OCI-LY7 (cell line): ENCODE measurements at regions not wholly inside any gene's neighbourhood (a gene's known extent, or its start where the extent isn't known, plus 50 kb on each side); places are given as distances from the start of the nearest gene placed in this dataset.

Experiments
- CTCF ChIP-seq: fragments of 200-600 bp; sonication (generic); conservative IDR thresholded peaks from 2 replicates; pipeline ENCODE4 v1.5.1; 2014; ENCODE audit warnings: mild to moderate bottlenecking, antibody characterized with exemption, low read length, moderate library complexity, mixed read lengths
- EZH2phosphoT487 ChIP-seq: fragments of 200-600 bp; sonication (generic); IDR thresholded peaks from 2 replicates; pipeline ENCODE4 v1.6.1; 2018; ENCODE audit warnings: low read depth, borderline replicate concordance, mild to moderate bottlenecking, mixed run types, antibody characterized with exemption, low read length, moderate library complexity, mixed read lengths

GRCh38 chr3:33956776-33957175, 158.3 kb downstream of the PDCD6IP start:
- TF ChIP-seq CTCF (no peak), EZH2phosphoT487 (no peak)
